Spleen (tissue), 11 donors: ENCODE measurements at regions not wholly inside any gene's neighbourhood (a gene's known extent, or its start where the extent isn't known, plus 50 kb on each side); places are given as distances from the start of the nearest gene placed in this dataset.
A peak's percentile ranks its signal among the peaks of the same experiment; 100 is the strongest.

ENCODE experiments used
- DNase-seq: peaks from one replicate; pipeline ENCODE4 v3.0.0-alpha.2; 2020
- H3K27ac ChIP-seq, 8 donors: fragments of 200-600 bp; sonication (generic) in 7 of 8; 1 replicate in 4 of 8; 2 replicates in 4 of 8; pipeline versions ENCODE4 v1.5.0 to v1.8.0; 2016 to 2021; ENCODE audit warnings: inconsistent platforms in 4 of 8, mild to moderate bottlenecking in 4 of 8, moderate library complexity in 1 of 8
- H3K27me3 ChIP-seq, 7 donors: fragments of 200-600 bp; sonication (generic) in 6 of 7; replicated peaks in 1 of 7; 1 replicate in 4 of 7; 2 replicates in 3 of 7; pipeline versions ENCODE4 v1.5.0 to v1.8.0; 2016 to 2021; ENCODE audit warnings: inconsistent platforms in 3 of 7, mild to moderate bottlenecking in 1 of 7
- H3K36me3 ChIP-seq, 6 donors: fragments of 200-600 bp; sonication (generic) in 5 of 6; 1 replicate in 4 of 6; 2 replicates in 2 of 6; pipeline versions ENCODE4 v1.5.0 to v1.8.0; 2016 to 2021; ENCODE audit warnings: inconsistent platforms in 2 of 6
- H3K4me1 ChIP-seq, 6 donors: fragments of 200-600 bp; sonication (generic) in 5 of 6; 1 replicate in 3 of 6; 2 replicates in 3 of 6; pipeline versions ENCODE4 v1.5.0 to v1.8.0; 2016 to 2021; ENCODE audit warnings: inconsistent platforms in 3 of 6
- H3K4me3 ChIP-seq, 8 donors: fragments of 200-600 bp; sonication (generic) in 7 of 8; 1 replicate in 4 of 8; 2 replicates in 4 of 8; pipeline versions ENCODE4 v1.5.0 to v1.8.0; 2016 to 2021; ENCODE audit warnings: inconsistent platforms in 4 of 8, mild to moderate bottlenecking in 4 of 8, moderate library complexity in 2 of 8
- H3K9me3 ChIP-seq, 8 donors: fragments of 200-600 bp; sonication (generic) in 7 of 8; 1 replicate in 4 of 8; 2 replicates in 4 of 8; pipeline versions ENCODE4 v1.5.0 to v1.8.0; 2016 to 2021; ENCODE audit warnings: inconsistent platforms in 4 of 8
- CTCF ChIP-seq, 11 experiments: fragments of 200-600 bp in 7 of 11; fragments of 450-650 bp in 4 of 11; sonication (generic) in 4 of 11; IDR thresholded peaks in 8 of 11; conservative IDR thresholded peaks in 3 of 11; 1 replicate in 7 of 11; 2 replicates in 4 of 11; pipeline versions ENCODE4 v1.4.0 to v1.8.0; 2016 to 2021; ENCODE audit warnings: antibody characterized with exemption in 11 of 11, inconsistent platforms in 4 of 11, mild to moderate bottlenecking in 1 of 11
- POLR2A ChIP-seq, 3 donors: fragments of 450-650 bp; IDR thresholded peaks; one replicate each; pipeline ENCODE4 v1.5.1; 2017; ENCODE audit warnings: antibody characterized with exemption in 3 of 3, mild to moderate bottlenecking in 1 of 3
- POLR2AphosphoS5 ChIP-seq, 3 donors: sonication (generic); formaldehyde crosslinking; IDR thresholded peaks; one replicate each; pipeline ENCODE4 v1.5.1; 2017; ENCODE audit warnings: antibody characterized with exemption in 3 of 3
- WGBS, 5 donors: extraction: QIAGEN DNeasy Blood & Tissue Kit in 3 of 5; methylation state at CpG; one replicate each; pipeline versions ENCODE4 v1.1.5 to v1.1.7; 2013 to 2018; 5-methylcytosine and 5-hydroxymethylcytosine counted together
- intact Hi-C: fragments of 100-400 bp; cut with DNase I; formaldehyde crosslinking; loops from one replicate; pipeline ENCODE4 v1.15.0; 2023; ENCODE audit warnings: low total_unique reads
- donor health status: healthy with polysubstance abuse.
- donor health status: DM: no; HTN: no; CAD: no; lungs with moderate emphysema.
- donor health status: DM: no; HTN: no; CAD: no.
- donor health status: Bipolar disorder and iron deficiency.
- donor health status: healthy.
- donor health status: DM: no; HTN: no; CAD: no.
- donor health status: DM: yes; HTN: yes; CAD: no.

GRCh38 chr10:80938903-80939302, 401.2 kb downstream of the SH2D4B start:
- WGBS, 5 donors: 3 to 19% (median 6%) methylated on average over 1 of the region's 1 CpG
- no peak overlapping the region for H3K27ac ChIP-seq
- DNase-seq: no peak
- peaks cover 0 to 3% (median 0%) of the 10 kb centered on the region in 6 donors for H3K4me1 ChIP-seq
- intact Hi-C loops: no loop called here
- H3K9me3 ChIP-seq: no peaks in the 10 kb centered on the region
- H3K27me3 ChIP-seq: no peaks in the 10 kb centered on the region
- no peak overlapping the region for H3K4me3 ChIP-seq
- no peaks in the 10 kb centered on the region for H3K36me3 ChIP-seq
- TF ChIP-seq CTCF (IDR thresholded peaks at IDR 0.05 in 8 of 11, conservative IDR thresholded peaks at IDR 0.05 in 3 of 11) (no peak), POLR2A (IDR thresholded peaks at IDR 0.05) (no peak), POLR2AphosphoS5 (IDR thresholded peaks at IDR 0.05) (no peak)

GRCh38 chr10:80945264-80945880, 407.7 kb downstream of the SH2D4B start:
- no peak for DNase-seq
- H3K4me3 ChIP-seq: no peak overlapping the region
- 37 to 82% (median 78%) methylated on average over 1 of the region's 1 CpG for WGBS, 5 donors
- no peaks in the 10 kb centered on the region for H3K27me3 ChIP-seq
- no peak overlapping the region for H3K27ac ChIP-seq
- TF ChIP-seq POLR2AphosphoS5 (IDR thresholded peaks at IDR 0.05): no peak
- peak in 1 of 11 experiments; percentile 38 for TF ChIP-seq CTCF (IDR thresholded peaks at IDR 0.05 in 8 of 11, conservative IDR thresholded peaks at IDR 0.05 in 3 of 11)
- intact Hi-C loops: no loop called here
- H3K4me1 ChIP-seq: no peaks in the 10 kb centered on the region
- H3K36me3 ChIP-seq: no peaks in the 10 kb centered on the region
- H3K9me3 ChIP-seq: no peaks in the 10 kb centered on the region

- no peak overlapping the region for H3K4me3 ChIP-seq
- intact Hi-C loops: no loop called here
- 49 to 72% (median 60%) methylated on average over 1 of the region's 1 CpG for WGBS, 5 donors
These were observed 408.4 kb downstream of the SH2D4B start for GRCh38 chr10:80946073-80946472.

More at GRCh38 chr10:80946073-80946472, 408.4 kb downstream of the SH2D4B start:
- DNase-seq: no peak
- TF ChIP-seq POLR2AphosphoS5 (IDR thresholded peaks at IDR 0.05): no peak
- TF ChIP-seq POLR2A (IDR thresholded peaks at IDR 0.05): no peak
- no peak for TF ChIP-seq CTCF (IDR thresholded peaks at IDR 0.05 in 8 of 11, conservative IDR thresholded peaks at IDR 0.05 in 3 of 11)
- no peaks in the 10 kb centered on the region for H3K9me3 ChIP-seq
- H3K4me1 ChIP-seq: no peaks in the 10 kb centered on the region
- H3K36me3 ChIP-seq: no peaks in the 10 kb centered on the region
- H3K27ac ChIP-seq: no peak overlapping the region
- H3K27me3 ChIP-seq: no peaks in the 10 kb centered on the region
